OCI-LY7 (cell line): ENCODE measurements at regions not wholly inside any gene's neighbourhood (a gene's known extent, or its start where the extent isn't known, plus 50 kb on each side); places are given as distances from the start of the nearest gene placed in this dataset.
"Not testable (repeated sequence)": the region's sequence is repeated elsewhere in the genome, so short reads cannot be mapped to it uniquely, and the experiment has no call there.

Experiments used
- BruUV-seq: library from RNA; stranded (reverse); fragments of 400-500 nt; replicated peaks from 2 replicates; lab custom pipeline; 2021; lab: Mats Ljungman, UMichigan
- CTCF ChIA-PET: fragments of 300-600 bp; sonication (Branson Sonifier 250); formaldehyde crosslinking; loops from one replicate; lab custom pipeline; 2022; ENCODE audit warnings: antibody characterized with exemption; ENCODE audit not compliant: unreplicated experiment; lab: Charles Lee
- POLR2A ChIA-PET: fragments of 300-600 bp; sonication (Branson Sonifier 250); formaldehyde crosslinking; loops from one replicate; lab custom pipeline; 2022; ENCODE audit warnings: antibody characterized with exemption; lab: Charles Lee
- DNase-seq: peaks from one replicate; pipeline ENCODE4 v3.0.0-alpha.2; 2015; ENCODE audit warnings: low spot score
- H2AFZ ChIP-seq: fragments of 200-600 bp; sonication (generic), shearing (Covaris generic); 2 replicates; pipeline ENCODE4 v1.6.1; 2014; ENCODE audit warnings: mild to moderate bottlenecking, antibody characterized with exemption, low read length, moderate library complexity
- H3K27ac ChIP-seq: fragments of 200-600 bp; sonication (generic); 2 replicates; pipeline ENCODE4 v1.5.1; 2014; ENCODE audit warnings: mixed run types, low read depth, mild to moderate bottlenecking, moderate library complexity, low read length, inconsistent platforms; ENCODE audit not compliant: poor library complexity, severe bottlenecking
- H3K36me3 ChIP-seq: fragments of 200-600 bp; sonication (generic); 2 replicates; pipeline ENCODE4 v1.6.1; 2014; ENCODE audit warnings: mild to moderate bottlenecking, antibody characterized with exemption, low read length, moderate library complexity, mixed read lengths; ENCODE audit not compliant: insufficient read depth
- H3K4me1 ChIP-seq: fragments of 200-600 bp; sonication (generic); 2 replicates; pipeline ENCODE4 v1.5.1; 2014; ENCODE audit warnings: mild to moderate bottlenecking, low read length; ENCODE audit not compliant: insufficient read depth, poor library complexity, severe bottlenecking
- H3K4me2 ChIP-seq: fragments of 200-600 bp; sonication (generic); 2 replicates; pipeline ENCODE4 v1.6.1; 2014; ENCODE audit warnings: mild to moderate bottlenecking, low read length
- H3K4me3 ChIP-seq: fragments of 200-600 bp; sonication (generic); 2 replicates; pipeline ENCODE4 v1.5.1; 2014; ENCODE audit warnings: mild to moderate bottlenecking, low read depth, low read length; ENCODE audit not compliant: poor library complexity, severe bottlenecking
- H3K79me2 ChIP-seq: fragments of 200-600 bp; sonication (generic); 2 replicates; pipeline ENCODE4 v1.6.1; 2016; ENCODE audit warnings: low read depth, mild to moderate bottlenecking, low read length, moderate library complexity, mixed read lengths; ENCODE audit not compliant: insufficient read depth
- H3K9me2 ChIP-seq: fragments of 200-600 bp; sonication (generic); 2 replicates; pipeline ENCODE4 v1.6.1; 2016; ENCODE audit warnings: mild to moderate bottlenecking, low read length, mixed read lengths; ENCODE audit not compliant: insufficient read depth
- H3K9me3 ChIP-seq: fragments of 200-600 bp; sonication (generic); 2 replicates; pipeline ENCODE4 v1.6.1; 2014; ENCODE audit warnings: mild to moderate bottlenecking, mixed run types, low read length, mixed read lengths
- H4K20me1 ChIP-seq: fragments of 200-600 bp; sonication (generic); 2 replicates; pipeline ENCODE4 v1.6.1; 2014; ENCODE audit warnings: mild to moderate bottlenecking, antibody characterized with exemption, low read length, moderate library complexity, mixed read lengths; ENCODE audit not compliant: insufficient read depth
- EZH2phosphoT487 ChIP-seq: fragments of 200-600 bp; sonication (generic); IDR thresholded peaks from 2 replicates; pipeline ENCODE4 v1.6.1; 2018; ENCODE audit warnings: low read depth, borderline replicate concordance, mild to moderate bottlenecking, mixed run types, antibody characterized with exemption, low read length, moderate library complexity, mixed read lengths
- intact Hi-C: fragments of 100-400 bp; cut with micrococcal nuclease; formaldehyde crosslinking; loops from one replicate; pipeline ENCODE4 v1.10.0; 2022; ENCODE audit not compliant: unreplicated experiment
- TF ChIP-seq, protein P1 (sequence below): fragments of 200-600 bp; sonication (generic); conservative IDR thresholded peaks from 2 replicates; pipeline ENCODE4 v1.5.1; 2014; ENCODE audit warnings: mild to moderate bottlenecking, antibody characterized with exemption, low read length, moderate library complexity, mixed read lengths

GRCh38 chr3:151592287-151592686 is 131.4 kb upstream of the IGSF10 start:
- Histone ChIP-seq H3K79me2 (no peaks in the 10 kb centered on the region), H3K36me3 (no peaks in the 10 kb centered on the region), H3K27ac (no peak overlapping the region), H3K9me2 (no peaks in the 10 kb centered on the region), H2AFZ (no peak overlapping the region), H3K4me3 (no peak overlapping the region), H3K4me1 (no peaks in the 10 kb centered on the region), H3K9me3 (no peaks in the 10 kb centered on the region), H3K4me2 (no peak overlapping the region), H4K20me1 (no peaks in the 10 kb centered on the region)
- DNase-seq, result no peak
- ChIA-PET CTCF (no interaction called here), POLR2A (interaction anchor here (1.2 kb wide), 1 partner anchor 14 kb away, joined by 3 read pairs; no protein-coding TSS in a partner anchor)
- TF ChIP-seq, protein P1, sequence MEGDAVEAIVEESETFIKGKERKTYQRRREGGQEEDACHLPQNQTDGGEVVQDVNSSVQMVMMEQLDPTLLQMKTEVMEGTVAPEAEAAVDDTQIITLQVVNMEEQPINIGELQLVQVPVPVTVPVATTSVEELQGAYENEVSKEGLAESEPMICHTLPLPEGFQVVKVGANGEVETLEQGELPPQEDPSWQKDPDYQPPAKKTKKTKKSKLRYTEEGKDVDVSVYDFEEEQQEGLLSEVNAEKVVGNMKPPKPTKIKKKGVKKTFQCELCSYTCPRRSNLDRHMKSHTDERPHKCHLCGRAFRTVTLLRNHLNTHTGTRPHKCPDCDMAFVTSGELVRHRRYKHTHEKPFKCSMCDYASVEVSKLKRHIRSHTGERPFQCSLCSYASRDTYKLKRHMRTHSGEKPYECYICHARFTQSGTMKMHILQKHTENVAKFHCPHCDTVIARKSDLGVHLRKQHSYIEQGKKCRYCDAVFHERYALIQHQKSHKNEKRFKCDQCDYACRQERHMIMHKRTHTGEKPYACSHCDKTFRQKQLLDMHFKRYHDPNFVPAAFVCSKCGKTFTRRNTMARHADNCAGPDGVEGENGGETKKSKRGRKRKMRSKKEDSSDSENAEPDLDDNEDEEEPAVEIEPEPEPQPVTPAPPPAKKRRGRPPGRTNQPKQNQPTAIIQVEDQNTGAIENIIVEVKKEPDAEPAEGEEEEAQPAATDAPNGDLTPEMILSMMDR, result no peak
- TF ChIP-seq EZH2phosphoT487, result no peak
- no TSS peak for BruUV-seq
- intact Hi-C loops, result no loop called here

DNA sequence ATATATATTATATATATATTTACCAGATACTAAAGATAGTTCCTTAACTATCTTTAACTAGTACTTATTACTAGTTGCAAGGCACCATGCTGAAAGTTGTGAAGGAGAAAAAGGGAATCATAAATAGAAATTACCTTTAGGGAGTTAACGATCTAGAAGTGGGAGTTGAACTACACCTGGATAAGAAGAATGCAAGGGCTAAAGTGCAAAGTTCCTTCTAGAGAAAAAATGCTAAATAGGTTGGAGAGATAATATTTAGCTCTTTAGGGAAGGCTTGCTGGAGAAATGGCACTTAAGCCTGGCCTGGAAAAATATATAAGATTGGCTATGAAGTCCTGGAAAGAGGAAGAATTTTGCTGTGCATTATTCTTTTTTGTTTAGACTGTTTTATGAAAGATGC is 130.6 kb upstream of the IGSF10 start:
- POLR2A ChIA-PET, result interaction anchor here (0.6 to 1.2 kb wide), 2 partner anchors 12 to 14 kb away, joined by 3 read pairs; no protein-coding TSS in a partner anchor
- CTCF ChIA-PET, result no interaction called here
- H3K4me3 ChIP-seq, result no peak overlapping the region
- no TSS peak for BruUV-seq
- H3K36me3 ChIP-seq, result no peaks in the 10 kb centered on the region
- no peaks in the 10 kb centered on the region for H4K20me1 ChIP-seq
- DNase-seq, result no peak
- H3K79me2 ChIP-seq, result no peaks in the 10 kb centered on the region
- no peaks in the 10 kb centered on the region for H3K9me2 ChIP-seq
- no peak overlapping the region for H3K27ac ChIP-seq
- no peak overlapping the region for H2AFZ ChIP-seq
- H3K4me2 ChIP-seq, result no peak overlapping the region
- intact Hi-C loops, result no loop called here
- no peak for TF ChIP-seq EZH2phosphoT487
- TF ChIP-seq, protein P1, result no peak
- H3K9me3 ChIP-seq, result no peaks in the 10 kb centered on the region
- H3K4me1 ChIP-seq, result no peaks in the 10 kb centered on the region

DNA sequence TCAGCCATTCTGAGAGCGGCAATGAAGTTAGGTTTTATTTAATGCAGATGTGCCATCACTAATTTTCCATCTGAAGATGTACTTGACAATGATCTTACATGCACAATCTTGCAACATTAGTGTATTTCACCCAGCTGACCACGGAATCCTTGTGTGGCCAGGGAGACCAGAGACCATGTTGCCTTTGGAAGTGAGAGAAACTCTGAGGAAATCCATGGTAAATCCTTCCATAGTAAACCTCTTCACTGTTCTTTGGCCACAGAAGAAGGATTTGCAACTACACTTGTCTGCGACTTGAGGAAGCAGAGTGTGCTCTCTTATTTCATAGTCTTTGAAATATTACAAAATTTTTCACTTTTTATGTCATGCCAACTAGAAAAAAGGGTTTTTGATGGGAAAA is 128.4 kb upstream of the IGSF10 start:
- Histone ChIP-seq H3K4me2 (no peak overlapping the region), H3K79me2 (no peaks in the 10 kb centered on the region), H3K9me2 (no peaks in the 10 kb centered on the region), H3K27ac (no peak overlapping the region), H3K36me3 (no peaks in the 10 kb centered on the region), H2AFZ (no peak overlapping the region), H3K4me3 (no peak overlapping the region), H3K4me1 (no peaks in the 10 kb centered on the region), H4K20me1 (no peaks in the 10 kb centered on the region), H3K9me3 (no peaks in the 10 kb centered on the region)
- TF ChIP-seq, protein P1, result no peak
- no peak for DNase-seq
- no TSS peak for BruUV-seq
- CTCF ChIA-PET, result no interaction called here
- intact Hi-C loops, result no loop called here
- POLR2A ChIA-PET, result interaction anchor here (0.7 kb wide), 1 partner anchor 21 kb away, joined by 4 read pairs; no protein-coding TSS in a partner anchor

DNA sequence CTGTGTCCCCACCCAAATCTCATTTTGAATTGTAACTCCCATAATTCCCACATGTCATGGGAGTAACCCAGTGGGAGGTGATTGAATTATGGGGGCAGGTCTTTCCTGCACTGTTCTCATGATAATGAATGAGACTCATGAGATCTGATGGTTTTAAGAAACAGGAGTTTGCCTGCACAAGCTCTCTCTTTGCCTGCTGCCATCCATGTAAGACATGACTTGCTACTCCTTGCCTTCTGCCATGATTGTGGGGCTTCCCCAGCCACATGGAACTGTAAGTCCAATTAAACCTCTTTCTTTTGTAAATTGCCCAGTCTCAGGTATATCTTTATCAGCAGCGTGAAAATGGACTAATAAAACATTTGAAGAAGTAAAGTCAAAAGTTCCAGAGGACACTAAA is 126.8 kb upstream of the IGSF10 start:
- intact Hi-C loops, H3K4me1 ChIP-seq, H4K20me1 ChIP-seq, BruUV-seq, H3K4me3 ChIP-seq, H3K4me2 ChIP-seq, H3K27ac ChIP-seq, H3K9me3 ChIP-seq, CTCF ChIA-PET, H3K36me3 ChIP-seq, H3K9me2 ChIP-seq, POLR2A ChIA-PET, H2AFZ ChIP-seq, H3K79me2 ChIP-seq, DNase-seq: not testable (repeated sequence)
